ENCODE measurements at regions not wholly inside any gene's neighbourhood (a gene's known extent, or its start where the extent isn't known, plus 50 kb on each side); places are given as distances from the start of the nearest gene placed in this dataset.
"Not testable (repeated sequence)": the region's sequence is repeated elsewhere in the genome, so short reads cannot be mapped to it uniquely, and the experiment has no call there.

- H3K27me3 Mint-ChIP-seq = no peaks in the 10 kb centered on the region
- no peaks in the 10 kb centered on the region for H3K4me1 Mint-ChIP-seq
- H3K36me3 Mint-ChIP-seq = no peaks in the 10 kb centered on the region
- ATAC-seq (replicated peaks) (no peak), DNase-seq (no peak)
- H3K27ac Mint-ChIP-seq = no peak overlapping the region
- H3K4me3 Mint-ChIP-seq = no peak overlapping the region
- H3K9me3 Mint-ChIP-seq = no peaks in the 10 kb centered on the region
Observed at GRCh38 chr15:36434177-36434576, 145.2 kb upstream of the CDIN1 start.

GRCh38 chr15:36438499-36438898 lies 140.9 kb upstream of the CDIN1 start:
- Mint-ChIP-seq H3K36me3 (no peaks in the 10 kb centered on the region), H3K4me1 (no peaks in the 10 kb centered on the region), H3K4me3 (no peak overlapping the region), H3K27ac (no peak overlapping the region), H3K9me3 (no peaks in the 10 kb centered on the region), H3K27me3 (no peaks in the 10 kb centered on the region)
- ATAC-seq (replicated peaks) = no peak
- DNase-seq = no peak

GRCh38 chr15:36447373-36447772 lies 132.1 kb upstream of the CDIN1 start:
- no peak for ATAC-seq (replicated peaks)
- H3K4me3 Mint-ChIP-seq = no peak overlapping the region
- H3K4me1 Mint-ChIP-seq = no peaks in the 10 kb centered on the region
- H3K27me3 Mint-ChIP-seq = no peaks in the 10 kb centered on the region
- no peak for DNase-seq
- no peaks in the 10 kb centered on the region for H3K36me3 Mint-ChIP-seq
- H3K27ac Mint-ChIP-seq = no peak overlapping the region
- no peaks in the 10 kb centered on the region for H3K9me3 Mint-ChIP-seq

GRCh38 chr15:36448418-36448817 lies 131.0 kb upstream of the CDIN1 start:
- H3K27me3 Mint-ChIP-seq = no peaks in the 10 kb centered on the region
- no peaks in the 10 kb centered on the region for H3K4me1 Mint-ChIP-seq
- no peaks in the 10 kb centered on the region for H3K36me3 Mint-ChIP-seq
- DNase-seq (no peak), ATAC-seq (replicated peaks) (no peak)
- H3K9me3 Mint-ChIP-seq = peaks cover 0 to 2% of the 10 kb centered on the region in 2 donors
- no peak overlapping the region for H3K27ac Mint-ChIP-seq
- H3K4me3 Mint-ChIP-seq = no peak overlapping the region

- DNase-seq (no peak), ATAC-seq (replicated peaks) (no peak)
- Mint-ChIP-seq H3K9me3 (peaks cover 0 to 2% of the 10 kb centered on the region in 2 donors), H3K4me3 (no peak overlapping the region), H3K27ac (no peak overlapping the region), H3K4me1 (no peaks in the 10 kb centered on the region), H3K27me3 (no peaks in the 10 kb centered on the region), H3K36me3 (no peaks in the 10 kb centered on the region)
Observed at GRCh38 chr15:36449084-36449661, 130.3 kb upstream of the CDIN1 start.

GRCh38 chr15:36449662-36450145 lies 129.7 kb upstream of the CDIN1 start:
- Mint-ChIP-seq H3K27me3 (no peaks in the 10 kb centered on the region), H3K4me3 (no peak overlapping the region), H3K27ac (no peak overlapping the region), H3K9me3 (peaks cover 0 to 4% of the 10 kb centered on the region in 2 donors), H3K36me3 (no peaks in the 10 kb centered on the region), H3K4me1 (no peaks in the 10 kb centered on the region)
- no peak for ATAC-seq (replicated peaks)
- no peak for DNase-seq

- not testable (repeated sequence) for H3K27ac Mint-ChIP-seq; DNase-seq; H3K4me3 Mint-ChIP-seq; H3K27me3 Mint-ChIP-seq; H3K9me3 Mint-ChIP-seq; H3K36me3 Mint-ChIP-seq; H3K4me1 Mint-ChIP-seq; ATAC-seq (replicated peaks)
Observed at GRCh38 chr15:36454244-36454643, 125.2 kb upstream of the CDIN1 start.

- ATAC-seq (replicated peaks) (no peak), DNase-seq (no peak)
- H3K27me3 Mint-ChIP-seq = no peaks in the 10 kb centered on the region
- no peak overlapping the region for H3K4me3 Mint-ChIP-seq
- no peaks in the 10 kb centered on the region for H3K4me1 Mint-ChIP-seq
- H3K9me3 Mint-ChIP-seq = peaks cover 10 to 12% of the 10 kb centered on the region in 2 donors
- H3K27ac Mint-ChIP-seq = no peak overlapping the region
- H3K36me3 Mint-ChIP-seq = no peaks in the 10 kb centered on the region
Observed at GRCh38 chr15:36458411-36458810, 121.0 kb upstream of the CDIN1 start.

- no peaks in the 10 kb centered on the region for H3K4me1 Mint-ChIP-seq
- ATAC-seq (replicated peaks) = no peak
- no peak overlapping the region for H3K27ac Mint-ChIP-seq
Observed at GRCh38 chr15:36465304-36465703, 114.1 kb upstream of the CDIN1 start.

GRCh38 chr15:36468746-36469145 lies 110.7 kb upstream of the CDIN1 start:
- Mint-ChIP-seq H3K27ac (no peak overlapping the region), H3K27me3 (no peaks in the 10 kb centered on the region), H3K9me3 (no peaks in the 10 kb centered on the region), H3K4me3 (no peak overlapping the region), H3K36me3 (no peaks in the 10 kb centered on the region), H3K4me1 (no peaks in the 10 kb centered on the region)
- no peak for DNase-seq
- ATAC-seq (replicated peaks) = no peak

More at GRCh38 chr15:36465304-36465703, 114.1 kb upstream of the CDIN1 start:
- Mint-ChIP-seq H3K36me3 (no peaks in the 10 kb centered on the region), H3K9me3 (peaks cover 8 to 12% of the 10 kb centered on the region in 2 donors), H3K4me3 (no peak overlapping the region), H3K27me3 (no peaks in the 10 kb centered on the region)
- no peak for DNase-seq

GRCh38 chr15:36469311-36469966 lies 110.0 kb upstream of the CDIN1 start:
- no peaks in the 10 kb centered on the region for H3K27me3 Mint-ChIP-seq
- no peak overlapping the region for H3K4me3 Mint-ChIP-seq
- no peaks in the 10 kb centered on the region for H3K4me1 Mint-ChIP-seq
- ATAC-seq (replicated peaks) (no peak), DNase-seq (no peak)
- H3K9me3 Mint-ChIP-seq = no peaks in the 10 kb centered on the region
- no peaks in the 10 kb centered on the region for H3K36me3 Mint-ChIP-seq
- no peak overlapping the region for H3K27ac Mint-ChIP-seq

GRCh38 chr15:36472672-36473071 lies 106.8 kb upstream of the CDIN1 start:
- Mint-ChIP-seq H3K36me3 (no peaks in the 10 kb centered on the region), H3K27me3 (no peaks in the 10 kb centered on the region), H3K4me1 (no peaks in the 10 kb centered on the region), H3K4me3 (no peak overlapping the region), H3K27ac (no peak overlapping the region), H3K9me3 (no peaks in the 10 kb centered on the region)
- ATAC-seq (replicated peaks) (no peak), DNase-seq (no peak)

GRCh38 chr15:36478561-36478960 lies 100.9 kb upstream of the CDIN1 start:
- no peaks in the 10 kb centered on the region for H3K4me1 Mint-ChIP-seq

GRCh38 chr15:36479200-36479896 lies 100.1 kb upstream of the CDIN1 start:
- Mint-ChIP-seq H3K9me3 (no peaks in the 10 kb centered on the region), H3K4me1 (no peaks in the 10 kb centered on the region), H3K36me3 (no peaks in the 10 kb centered on the region), H3K27me3 (no peaks in the 10 kb centered on the region), H3K27ac (no peak overlapping the region), H3K4me3 (no peak overlapping the region)
- ATAC-seq (replicated peaks) = no peak
- no peak for DNase-seq

More at GRCh38 chr15:36478561-36478960, 100.9 kb upstream of the CDIN1 start:
- Mint-ChIP-seq H3K27me3 (no peaks in the 10 kb centered on the region), H3K9me3 (no peaks in the 10 kb centered on the region), H3K4me3 (no peak overlapping the region), H3K36me3 (no peaks in the 10 kb centered on the region), H3K27ac (no peak overlapping the region)
- ATAC-seq (replicated peaks) (no peak), DNase-seq (no peak)

GRCh38 chr15:36481156-36481555 lies 98.3 kb upstream of the CDIN1 start:
- Mint-ChIP-seq H3K9me3 (no peaks in the 10 kb centered on the region), H3K4me3 (no peak overlapping the region), H3K27me3 (no peaks in the 10 kb centered on the region), H3K27ac (no peak overlapping the region), H3K4me1 (no peaks in the 10 kb centered on the region), H3K36me3 (no peaks in the 10 kb centered on the region)
- ATAC-seq (replicated peaks) (no peak), DNase-seq (no peak)
